ENCODE measurements at regions not wholly inside any gene's neighbourhood (a gene's known extent, or its start where the extent isn't known, plus 50 kb on each side); places are given as distances from the start of the nearest gene placed in this dataset.

- H3K4me1 ChIP-seq (ENCODE audit: insufficient read depth, low read length, poor library complexity, severe bottlenecking) = peaks cover 61% of the 10 kb centered on the region
- no peaks in the 10 kb centered on the region for H3K9me2 ChIP-seq (replicated peaks; ENCODE audit: low read depth, low read length)
- H3K36me3 ChIP-seq (ENCODE audit: insufficient read depth, low read length) = no peaks in the 10 kb centered on the region
- no peaks in the 10 kb centered on the region for H3K9me3 ChIP-seq (ENCODE audit: insufficient read depth, low read depth, low read length)
- no peak overlapping the region for H3K4me2 ChIP-seq (ENCODE audit: low read depth, low read length, poor library complexity, severe bottlenecking)
- H3K9ac ChIP-seq (ENCODE audit: low read depth, low read length, poor library complexity, severe bottlenecking) = no peak overlapping the region
- no peaks in the 10 kb centered on the region for H3K27me3 ChIP-seq (ENCODE audit: insufficient read depth, low read length, poor library complexity, severe bottlenecking)
- H3F3A ChIP-seq (ENCODE audit: low read depth) = no peaks in the 10 kb centered on the region
- no peaks in the 10 kb centered on the region for H4K20me1 ChIP-seq (ENCODE audit: insufficient read depth, low read length, poor library complexity, severe bottlenecking)
- no peak overlapping the region for H3K4me3 ChIP-seq (ENCODE audit: low read length, poor library complexity, severe bottlenecking)
- H2AFZ ChIP-seq (ENCODE audit: low read length) = no peak overlapping the region
- no peaks in the 10 kb centered on the region for H3K79me2 ChIP-seq (ENCODE audit: insufficient read depth, low read length)
- TF ChIP-seq CTCF (conservative IDR thresholded peaks at IDR 0.05; ENCODE audit: low read length) = no peak
- TF ChIP-seq EZH2phosphoT487 (IDR thresholded peaks at IDR 0.05; ENCODE audit: borderline replicate concordance) = no peak
Observed at GRCh38 chr13:44240611-44241145, 132.9 kb upstream of the SERP2 start.

GRCh38 chr13:44241638-44242037, 132.0 kb upstream of the SERP2 start:
- no peaks in the 10 kb centered on the region for H3K79me2 ChIP-seq (ENCODE audit: insufficient read depth, low read length)
- H3K27me3 ChIP-seq (ENCODE audit: insufficient read depth, low read length, poor library complexity, severe bottlenecking) = no peaks in the 10 kb centered on the region
- TF ChIP-seq CTCF (conservative IDR thresholded peaks at IDR 0.05; ENCODE audit: low read length) = 0 out of 2 replicates have a peak, but pooled peaks have one; percentile 13
- no peak for TF ChIP-seq EZH2phosphoT487 (IDR thresholded peaks at IDR 0.05; ENCODE audit: borderline replicate concordance)
- H3K9me3 ChIP-seq (ENCODE audit: insufficient read depth, low read depth, low read length) = no peaks in the 10 kb centered on the region
- no peaks in the 10 kb centered on the region for H3F3A ChIP-seq (ENCODE audit: low read depth)
- H4K20me1 ChIP-seq (ENCODE audit: insufficient read depth, low read length, poor library complexity, severe bottlenecking) = no peaks in the 10 kb centered on the region
- no peak overlapping the region for H3K9ac ChIP-seq (ENCODE audit: low read depth, low read length, poor library complexity, severe bottlenecking)
- no peak overlapping the region for H3K4me3 ChIP-seq (ENCODE audit: low read length, poor library complexity, severe bottlenecking)
- H2AFZ ChIP-seq (ENCODE audit: low read length) = no peak overlapping the region
- no peaks in the 10 kb centered on the region for H3K36me3 ChIP-seq (ENCODE audit: insufficient read depth, low read length)
- no peaks in the 10 kb centered on the region for H3K9me2 ChIP-seq (replicated peaks; ENCODE audit: low read depth, low read length)
- peaks cover 61% of the 10 kb centered on the region for H3K4me1 ChIP-seq (ENCODE audit: insufficient read depth, low read length, poor library complexity, severe bottlenecking)
- H3K4me2 ChIP-seq (ENCODE audit: low read depth, low read length, poor library complexity, severe bottlenecking) = no peak overlapping the region

DNA sequence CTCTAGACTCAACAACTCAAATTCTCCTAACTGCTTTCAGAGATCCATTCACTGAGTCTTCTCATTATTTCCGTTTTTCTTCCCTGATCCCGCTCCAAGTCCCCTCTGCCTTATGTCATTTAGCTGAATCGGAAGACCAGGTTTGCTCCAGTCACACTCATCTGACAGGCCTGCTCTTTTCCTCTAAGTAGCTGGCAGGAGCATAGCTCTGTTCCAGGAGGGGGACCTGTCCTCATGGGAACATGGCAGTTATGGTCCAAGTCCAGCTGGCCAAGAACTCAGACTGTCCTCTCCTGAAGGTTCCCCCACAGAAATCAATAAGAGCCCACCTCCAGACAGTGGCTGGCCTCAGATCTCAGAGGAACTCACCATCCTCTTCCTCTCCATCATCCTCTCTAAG, 130.9 kb upstream of the SERP2 start:
- H3K27me3 ChIP-seq (ENCODE audit: insufficient read depth, low read length, poor library complexity, severe bottlenecking) = no peaks in the 10 kb centered on the region
- no peaks in the 10 kb centered on the region for H4K20me1 ChIP-seq (ENCODE audit: insufficient read depth, low read length, poor library complexity, severe bottlenecking)
- H3K36me3 ChIP-seq (ENCODE audit: insufficient read depth, low read length) = no peaks in the 10 kb centered on the region
- peaks cover 51% of the 10 kb centered on the region for H3K4me1 ChIP-seq (ENCODE audit: insufficient read depth, low read length, poor library complexity, severe bottlenecking)
- H3K9me3 ChIP-seq (ENCODE audit: insufficient read depth, low read depth, low read length) = no peaks in the 10 kb centered on the region
- H3K79me2 ChIP-seq (ENCODE audit: insufficient read depth, low read length) = no peaks in the 10 kb centered on the region
- H3K4me2 ChIP-seq (ENCODE audit: low read depth, low read length, poor library complexity, severe bottlenecking) = peak overlapping the region; percentile 23
- peak overlapping the region; percentile 5 for H3K4me3 ChIP-seq (ENCODE audit: low read length, poor library complexity, severe bottlenecking)
- no peak overlapping the region for H3K9ac ChIP-seq (ENCODE audit: low read depth, low read length, poor library complexity, severe bottlenecking)
- H3K9me2 ChIP-seq (replicated peaks; ENCODE audit: low read depth, low read length) = no peaks in the 10 kb centered on the region
- H3F3A ChIP-seq (ENCODE audit: low read depth) = no peaks in the 10 kb centered on the region
- no peak for TF ChIP-seq EZH2phosphoT487 (IDR thresholded peaks at IDR 0.05; ENCODE audit: borderline replicate concordance)
- no peak for TF ChIP-seq CTCF (conservative IDR thresholded peaks at IDR 0.05; ENCODE audit: low read length)
- no peak overlapping the region for H2AFZ ChIP-seq (ENCODE audit: low read length)
